ENCODE measurements at regions not wholly inside any gene's neighbourhood (a gene's known extent, or its start where the extent isn't known, plus 50 kb on each side); places are given as distances from the start of the nearest gene placed in this dataset.

- TF ChIP-seq CHD7 (IDR thresholded peaks at IDR 0.05; ENCODE audit: insufficient replicate concordance, low read length) = no peak
- no peak for TF ChIP-seq FOSL1 (IDR thresholded peaks at IDR 0.05; ENCODE audit: insufficient read depth, low read depth, low read length)
- TF ChIP-seq TEAD4 (IDR thresholded peaks at IDR 0.05; ENCODE audit: low read depth, low read length) = no peak
- no peak for TF ChIP-seq SP1 (IDR thresholded peaks at IDR 0.05; ENCODE audit: low read depth, low read length)
- no peak for TF ChIP-seq TAF7 (optimal IDR thresholded peaks at IDR 0.05; ENCODE audit: borderline replicate concordance, low read depth, low read length)
- TF ChIP-seq ATF3 (IDR thresholded peaks at IDR 0.05; ENCODE audit: insufficient read depth, low read depth, low read length) = no peak
- TF ChIP-seq ASH2L (IDR thresholded peaks at IDR 0.05; ENCODE audit: low read length) = no peak
- TF ChIP-seq MAFK (IDR thresholded peaks at IDR 0.05; ENCODE audit: low read depth, low read length) = no peak
- TF ChIP-seq SP4 (IDR thresholded peaks at IDR 0.05; ENCODE audit: low read length) = no peak
- TF ChIP-seq CTBP2 (IDR thresholded peaks at IDR 0.05; ENCODE audit: borderline replicate concordance, insufficient read depth, insufficient read length, low read length) = no peak
- TF ChIP-seq CHD1 (IDR thresholded peaks at IDR 0.05; ENCODE audit: low read depth, low read length) = no peak
These were observed 332.4 kb upstream of the KYNU start (continued) for GRCh38 chr2:142545036-142545435.

Data from H1 (cell line).